Ovary (tissue), 7 donors: ENCODE measurements at regions not wholly inside any gene's neighbourhood (a gene's known extent, or its start where the extent isn't known, plus 50 kb on each side); places are given as distances from the start of the nearest gene placed in this dataset.

Experiments used
- DNase-seq, 5 donors: peaks; one replicate each; pipeline ENCODE4 v3.0.0-alpha.2; 2019 to 2020
- H3K27ac ChIP-seq, 2 donors: fragments of 200-600 bp; one replicate each; pipeline versions ENCODE4 v1.5.1 to v1.8.0; 2019 to 2022
- H3K27me3 ChIP-seq: fragments of 200-600 bp; one replicate; pipeline ENCODE4 v1.8.0; 2022
- H3K36me3 ChIP-seq: fragments of 200-600 bp; sonication (generic); one replicate; pipeline ENCODE4 v1.5.1; 2019
- H3K4me1 ChIP-seq: one replicate; pipeline ENCODE4 v1.8.1; 2013; ENCODE audit warnings: mild to moderate bottlenecking, moderate library complexity; ENCODE audit not compliant: insufficient read depth
- H3K4me3 ChIP-seq: fragments of 200-600 bp; sonication (generic); one replicate; pipeline ENCODE4 v1.5.1; 2017
- H3K9me3 ChIP-seq, 2 donors: fragments of 200-600 bp in 1 of 2; sonication (generic) in 1 of 2; one replicate each; pipeline versions ENCODE4 v1.5.1 to v1.8.1; 2013 to 2019; ENCODE audit warnings: mild to moderate bottlenecking in 1 of 2, moderate library complexity in 1 of 2
- EP300 ChIP-seq: sonication (generic); formaldehyde crosslinking; IDR thresholded peaks from one replicate; pipeline ENCODE4 v1.6.1; 2017; ENCODE audit warnings: antibody characterized with exemption
- POLR2A ChIP-seq: fragments of 450-650 bp; IDR thresholded peaks from one replicate; pipeline ENCODE4 v1.6.1; 2017; ENCODE audit warnings: antibody characterized with exemption, mild to moderate bottlenecking, moderate library complexity
- WGBS, 3 donors: extraction: QIAGEN DNeasy Blood & Tissue Kit in 1 of 3; methylation state at CpG; one replicate each; pipeline versions ENCODE4 v1.1.5 to v1.1.7; 2013 to 2017; 5-methylcytosine and 5-hydroxymethylcytosine counted together
- intact Hi-C, 4 donors: fragments of 100-400 bp; cut with DNase I; formaldehyde crosslinking; loops; one replicate each; pipeline versions ENCODE4 v1.11.0 to v1.15.1; 2022 to 2023
- TF ChIP-seq, protein P1 (sequence below), 3 donors: fragments of 450-650 bp in 2 of 3; fragments of 200-600 bp in 1 of 3; IDR thresholded peaks; one replicate each; pipeline versions ENCODE4 v1.5.1 to v1.8.0; 2016 to 2022; ENCODE audit warnings: antibody characterized with exemption in 3 of 3, mild to moderate bottlenecking in 1 of 3
- donor health status: DM: no; HTN: no; CAD: no; lungs with moderate emphysema.
- donor health status: DM: no; HTN: no; CAD: no.
- donor health status: Bipolar disorder and iron deficiency.
- donor health status: DM: no; HTN: no; CAD: no.
- donor health status: DM: yes; HTN: yes; CAD: no.

DNA sequence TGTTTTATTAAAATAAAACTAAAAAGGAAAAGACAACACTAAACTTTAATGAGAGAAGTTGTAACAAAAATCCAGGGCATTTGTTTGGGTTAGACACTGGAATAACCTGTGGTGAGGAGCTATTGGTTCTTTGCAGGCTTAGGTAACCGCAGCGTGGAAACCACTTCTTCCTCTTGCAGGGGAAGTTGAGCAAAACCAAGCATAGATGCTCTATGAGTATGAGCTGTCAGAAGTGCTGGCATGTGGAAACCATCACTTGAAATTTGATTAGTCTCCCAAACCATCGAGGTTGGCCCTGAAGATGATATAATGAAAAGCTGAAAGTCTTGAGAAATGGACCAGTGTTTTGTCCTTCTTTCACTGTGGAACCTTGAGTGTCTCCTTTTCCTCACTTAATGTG is 127.1 kb upstream of the RBMS3 start:
- H3K27ac ChIP-seq = no peak overlapping the region
- no peaks in the 10 kb centered on the region for H3K4me1 ChIP-seq
- H3K9me3 ChIP-seq = no peaks in the 10 kb centered on the region
- TF ChIP-seq, protein P1, sequence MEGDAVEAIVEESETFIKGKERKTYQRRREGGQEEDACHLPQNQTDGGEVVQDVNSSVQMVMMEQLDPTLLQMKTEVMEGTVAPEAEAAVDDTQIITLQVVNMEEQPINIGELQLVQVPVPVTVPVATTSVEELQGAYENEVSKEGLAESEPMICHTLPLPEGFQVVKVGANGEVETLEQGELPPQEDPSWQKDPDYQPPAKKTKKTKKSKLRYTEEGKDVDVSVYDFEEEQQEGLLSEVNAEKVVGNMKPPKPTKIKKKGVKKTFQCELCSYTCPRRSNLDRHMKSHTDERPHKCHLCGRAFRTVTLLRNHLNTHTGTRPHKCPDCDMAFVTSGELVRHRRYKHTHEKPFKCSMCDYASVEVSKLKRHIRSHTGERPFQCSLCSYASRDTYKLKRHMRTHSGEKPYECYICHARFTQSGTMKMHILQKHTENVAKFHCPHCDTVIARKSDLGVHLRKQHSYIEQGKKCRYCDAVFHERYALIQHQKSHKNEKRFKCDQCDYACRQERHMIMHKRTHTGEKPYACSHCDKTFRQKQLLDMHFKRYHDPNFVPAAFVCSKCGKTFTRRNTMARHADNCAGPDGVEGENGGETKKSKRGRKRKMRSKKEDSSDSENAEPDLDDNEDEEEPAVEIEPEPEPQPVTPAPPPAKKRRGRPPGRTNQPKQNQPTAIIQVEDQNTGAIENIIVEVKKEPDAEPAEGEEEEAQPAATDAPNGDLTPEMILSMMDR (IDR thresholded peaks at IDR 0.05) = no peak
- TF ChIP-seq POLR2A (no peak), EP300 (no peak)
- intact Hi-C loops = no loop called here
- no peaks in the 10 kb centered on the region for H3K36me3 ChIP-seq
- no peak overlapping the region for H3K4me3 ChIP-seq
- WGBS, 3 donors = 52 to 57% (median 56%) methylated on average over 3 of the region's 3 CpGs
- no peak for DNase-seq
- no peaks in the 10 kb centered on the region for H3K27me3 ChIP-seq

DNA sequence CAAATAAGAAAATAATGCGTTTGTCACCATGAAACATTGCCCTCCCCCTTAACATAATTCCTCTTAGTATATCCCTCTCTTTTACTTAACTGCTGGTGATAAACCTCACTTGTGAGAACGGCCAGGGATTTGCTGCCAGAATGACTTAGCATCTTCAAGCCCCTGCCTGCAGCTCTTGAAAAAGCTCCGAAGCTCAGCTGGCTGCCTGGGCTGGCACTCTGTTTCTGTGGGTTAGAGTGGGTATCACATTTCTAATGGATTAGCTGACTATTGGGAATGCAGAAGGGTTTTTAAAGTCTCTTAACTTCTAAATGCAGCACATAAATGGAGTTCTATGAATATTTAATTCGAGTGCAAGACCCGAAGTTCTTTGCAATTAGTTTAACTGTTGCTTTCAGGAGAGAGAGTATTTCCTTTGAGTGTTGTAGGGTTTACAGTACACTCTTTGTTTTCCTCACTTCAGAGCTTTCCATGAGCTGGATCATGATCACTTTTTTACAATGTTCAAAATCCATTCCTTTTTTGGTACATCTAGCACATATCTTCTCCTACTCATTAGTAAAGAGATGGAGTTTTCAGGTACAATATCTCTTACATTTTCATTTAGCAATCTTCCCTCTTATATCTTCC is 124.7 kb upstream of the RBMS3 start:
- TF ChIP-seq, protein P1 (IDR thresholded peaks at IDR 0.05) = no peak
- TF ChIP-seq POLR2A = no peak
- TF ChIP-seq EP300 = no peak
- H3K4me1 ChIP-seq = no peaks in the 10 kb centered on the region
- no peak overlapping the region for H3K4me3 ChIP-seq
- no peaks in the 10 kb centered on the region for H3K9me3 ChIP-seq
- no peaks in the 10 kb centered on the region for H3K27me3 ChIP-seq
- no peak overlapping the region for H3K27ac ChIP-seq
- no peaks in the 10 kb centered on the region for H3K36me3 ChIP-seq
- no peak for DNase-seq
- WGBS, 3 donors = 70 to 81% (median 73%) methylated on average over 5 of the region's 5 CpGs
- intact Hi-C loops = no loop called here

DNA sequence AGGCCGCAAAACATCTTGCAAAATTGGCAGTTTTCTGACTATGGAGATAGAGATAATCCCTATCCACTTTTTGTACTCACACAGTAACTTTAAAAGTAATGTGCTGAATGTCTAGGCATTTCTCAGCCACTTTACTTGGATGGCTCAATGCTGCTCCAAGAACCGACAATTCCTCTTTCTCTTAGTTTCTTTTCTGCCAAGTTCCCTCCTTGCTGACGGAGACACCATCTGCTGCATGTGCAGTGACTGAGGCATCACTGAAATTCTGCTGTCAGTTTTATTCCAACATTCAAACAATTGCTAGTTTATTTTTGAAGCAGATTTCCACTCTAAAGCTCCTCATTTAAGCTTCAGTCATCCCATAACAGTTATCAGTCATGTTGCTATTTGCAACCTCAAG is 116.0 kb upstream of the RBMS3 start:
- no peak for TF ChIP-seq EP300
- TF ChIP-seq, protein P1 (IDR thresholded peaks at IDR 0.05) = no peak
- TF ChIP-seq POLR2A = no peak
- DNase-seq = no peak
- H3K4me1 ChIP-seq = no peaks in the 10 kb centered on the region
- H3K27me3 ChIP-seq = no peaks in the 10 kb centered on the region
- H3K36me3 ChIP-seq = no peaks in the 10 kb centered on the region
- 75 to 91% (median 87%) methylated on average over 3 of the region's 3 CpGs for WGBS, 3 donors
- H3K9me3 ChIP-seq = no peaks in the 10 kb centered on the region
- intact Hi-C loops = no loop called here
- no peak overlapping the region for H3K4me3 ChIP-seq
- no peak overlapping the region for H3K27ac ChIP-seq

DNA sequence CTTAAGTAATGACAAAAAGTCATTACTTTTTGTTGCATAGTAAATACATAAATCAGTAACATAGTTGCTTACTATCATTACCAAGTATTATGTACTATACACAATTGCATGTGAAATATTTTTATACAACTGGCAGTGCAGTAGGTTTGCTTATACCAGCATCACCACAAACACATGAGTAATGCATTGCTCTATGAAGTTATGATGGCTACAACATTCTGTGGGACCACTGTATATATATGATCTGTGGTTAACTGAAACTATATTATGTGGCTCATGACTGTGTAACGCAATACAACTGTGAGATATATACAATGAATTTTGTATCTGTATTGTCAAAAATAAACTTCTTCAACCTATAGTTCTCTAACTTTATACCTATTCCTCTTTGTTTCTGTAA is 113.7 kb upstream of the RBMS3 start:
- intact Hi-C loops = no loop called here
- Histone ChIP-seq H3K4me3 (no peak overlapping the region), H3K36me3 (no peaks in the 10 kb centered on the region), H3K27me3 (no peaks in the 10 kb centered on the region), H3K9me3 (no peaks in the 10 kb centered on the region), H3K4me1 (peaks cover 4% of the 10 kb centered on the region), H3K27ac (no peak overlapping the region)
- TF ChIP-seq POLR2A (no peak), EP300 (no peak)
- TF ChIP-seq, protein P1 (IDR thresholded peaks at IDR 0.05) = no peak
- WGBS, 3 donors = 97 to 98% (median 98%) methylated on average over 1 of the region's 1 CpG
- DNase-seq = no peak
